CD4-positive, alpha-beta memory T cell (primary cell): ENCODE measurements at regions not wholly inside any gene's neighbourhood (a gene's known extent, or its start where the extent isn't known, plus 50 kb on each side); places are given as distances from the start of the nearest gene placed in this dataset.

Source experiments
- CTCF ChIA-PET: fragments of 350-600 bp; sonication (Branson Sonifier 250); formaldehyde crosslinking; loops from one replicate; lab custom pipeline; 2021; ENCODE audit warnings: inconsistent platforms; ENCODE audit not compliant: partially characterized antibody; lab: Charles Lee
- POLR2A ChIA-PET: fragments of 350-600 bp; sonication (Branson Sonifier 250); formaldehyde crosslinking; loops from one replicate; lab custom pipeline; 2021; ENCODE audit not compliant: partially characterized antibody; lab: Charles Lee
- DNase-seq, 5 donors: peaks; one replicate each; pipeline versions ENCODE4 v3.0.0 to v3.0.0-alpha.2; 2020 to 2022; ENCODE audit warnings: mixed read lengths in 1 of 5
- H3K27ac ChIP-seq: one replicate; pipeline ENCODE4 v1.7.0; 2013; ENCODE audit warnings: low read depth, low read length
- H3K27me3 ChIP-seq: 2 replicates; pipeline ENCODE4 v1.7.0; 2013; ENCODE audit warnings: mild to moderate bottlenecking, low read length, moderate library complexity; ENCODE audit not compliant: insufficient read depth
- H3K36me3 ChIP-seq: 2 replicates; pipeline ENCODE4 v1.7.0; 2013; ENCODE audit warnings: mild to moderate bottlenecking, low read length, moderate library complexity; ENCODE audit not compliant: insufficient read depth
- H3K4me1 ChIP-seq: 2 replicates; pipeline ENCODE4 v1.7.0; 2013; ENCODE audit warnings: mild to moderate bottlenecking, low read length, moderate library complexity; ENCODE audit not compliant: insufficient read depth
- H3K4me3 ChIP-seq, 2 donors: one replicate each; pipeline ENCODE4 v1.7.0; 2013; ENCODE audit warnings: low read length in 2 of 2, mild to moderate bottlenecking in 1 of 2
- H3K9me3 ChIP-seq, 2 donors: one replicate each; pipeline ENCODE4 v1.7.0; 2013; ENCODE audit warnings: low read length in 2 of 2, control low read depth in 1 of 2; ENCODE audit not compliant: control insufficient read depth in 1 of 2
- H3K27ac Mint-ChIP-seq, 7 donors: one replicate each; pipeline ENCODE4 v1.8.0; 2020 to 2021; ENCODE audit warnings: mixed read lengths in 7 of 7, mild to moderate bottlenecking in 6 of 7, inconsistent platforms in 3 of 7, moderate library complexity in 3 of 7
- H3K27me3 Mint-ChIP-seq, 2 donors: one replicate each; pipeline ENCODE4 v1.8.0; 2020 to 2021; ENCODE audit warnings: mixed read lengths in 2 of 2
- H3K36me3 Mint-ChIP-seq, 2 donors: one replicate each; pipeline ENCODE4 v1.8.0; 2020 to 2021; ENCODE audit warnings: mixed read lengths in 2 of 2, inconsistent platforms in 1 of 2, mild to moderate bottlenecking in 1 of 2
- H3K4me1 Mint-ChIP-seq, 4 donors: one replicate each; pipeline ENCODE4 v1.8.0; 2020 to 2021; ENCODE audit warnings: mixed read lengths in 4 of 4, mild to moderate bottlenecking in 1 of 4
- H3K4me3 Mint-ChIP-seq, 8 donors: one replicate each; pipeline ENCODE4 v1.8.0; 2020 to 2021; ENCODE audit warnings: mixed read lengths in 8 of 8, mild to moderate bottlenecking in 7 of 8, moderate library complexity in 6 of 8, inconsistent platforms in 3 of 8
- H3K9me3 Mint-ChIP-seq, 8 donors: one replicate each; pipeline ENCODE4 v1.8.0; 2020 to 2021; ENCODE audit warnings: mixed read lengths in 8 of 8, mild to moderate bottlenecking in 5 of 8, inconsistent platforms in 3 of 8, moderate library complexity in 1 of 8
- intact Hi-C: fragments of 100-400 bp; cut with micrococcal nuclease; formaldehyde crosslinking; loops from one replicate; pipeline ENCODE4 v1.15.1; 2023

GRCh38 chr4:149112109-149112508 lies 669.9 kb upstream of the NR3C2 start:
- Histone ChIP-seq H3K27ac (no peak overlapping the region), H3K27me3 (no peaks in the 10 kb centered on the region), H3K36me3 (no peaks in the 10 kb centered on the region), H3K4me3 (no peak overlapping the region), H3K4me1 (no peaks in the 10 kb centered on the region), H3K9me3 (no peaks in the 10 kb centered on the region)
- peaks cover 0 to 4% (median 0%) of the 10 kb centered on the region in 8 donors for H3K9me3 Mint-ChIP-seq
- DNase-seq = no peak
- POLR2A ChIA-PET = no interaction called here
- intact Hi-C loops = no loop called here
- no peaks in the 10 kb centered on the region for H3K4me1 Mint-ChIP-seq
- H3K27me3 Mint-ChIP-seq = no peaks in the 10 kb centered on the region
- no peak overlapping the region for H3K27ac Mint-ChIP-seq
- H3K36me3 Mint-ChIP-seq = no peaks in the 10 kb centered on the region
- CTCF ChIA-PET = no interaction called here
- H3K4me3 Mint-ChIP-seq = no peak overlapping the region

GRCh38 chr4:149110481-149110880 lies 668.3 kb upstream of the NR3C2 start:
- Mint-ChIP-seq H3K4me1 (no peaks in the 10 kb centered on the region), H3K4me3 (no peak overlapping the region), H3K9me3 (peaks cover 0 to 4% (median 0%) of the 10 kb centered on the region in 8 donors), H3K27me3 (no peaks in the 10 kb centered on the region), H3K27ac (no peak overlapping the region), H3K36me3 (no peaks in the 10 kb centered on the region)
- Histone ChIP-seq H3K36me3 (no peaks in the 10 kb centered on the region), H3K4me3 (no peak overlapping the region), H3K27me3 (no peaks in the 10 kb centered on the region), H3K9me3 (no peaks in the 10 kb centered on the region), H3K4me1 (no peaks in the 10 kb centered on the region), H3K27ac (no peak overlapping the region)
- no peak for DNase-seq
- intact Hi-C loops = no loop called here
- ChIA-PET CTCF (no interaction called here), POLR2A (no interaction called here)

DNA sequence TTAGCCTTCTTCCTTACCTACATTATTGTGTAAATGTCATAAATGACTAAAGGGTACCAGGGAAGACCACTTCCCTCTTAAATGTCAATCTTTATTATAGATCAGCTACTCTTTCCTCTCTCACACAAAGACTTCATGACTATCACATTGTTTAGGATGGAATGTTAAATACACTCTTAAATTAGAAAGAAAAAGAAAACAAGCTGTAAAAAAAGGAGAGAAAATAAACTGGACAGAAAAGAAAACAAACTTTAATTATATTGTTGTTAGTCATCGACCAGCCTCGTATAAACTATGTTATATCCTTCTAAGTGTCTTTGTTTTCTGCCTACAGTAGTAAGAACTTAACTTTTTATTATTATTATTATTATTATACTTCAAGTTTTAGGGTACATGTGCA lies 666.4 kb upstream of the NR3C2 start:
- ChIA-PET POLR2A (no interaction called here), CTCF (no interaction called here)
- Mint-ChIP-seq H3K36me3 (no peaks in the 10 kb centered on the region), H3K4me1 (no peaks in the 10 kb centered on the region), H3K9me3 (peaks cover 0 to 4% (median 0%) of the 10 kb centered on the region in 8 donors), H3K4me3 (no peak overlapping the region), H3K27me3 (peaks cover 0 to 2% of the 10 kb centered on the region in 2 donors), H3K27ac (no peak overlapping the region)
- Histone ChIP-seq H3K4me1 (no peaks in the 10 kb centered on the region), H3K36me3 (no peaks in the 10 kb centered on the region), H3K9me3 (no peaks in the 10 kb centered on the region), H3K27me3 (no peaks in the 10 kb centered on the region), H3K4me3 (no peak overlapping the region), H3K27ac (no peak overlapping the region)
- intact Hi-C loops = no loop called here
- peak in 1 of 5 donors; percentile 0 for DNase-seq

DNA sequence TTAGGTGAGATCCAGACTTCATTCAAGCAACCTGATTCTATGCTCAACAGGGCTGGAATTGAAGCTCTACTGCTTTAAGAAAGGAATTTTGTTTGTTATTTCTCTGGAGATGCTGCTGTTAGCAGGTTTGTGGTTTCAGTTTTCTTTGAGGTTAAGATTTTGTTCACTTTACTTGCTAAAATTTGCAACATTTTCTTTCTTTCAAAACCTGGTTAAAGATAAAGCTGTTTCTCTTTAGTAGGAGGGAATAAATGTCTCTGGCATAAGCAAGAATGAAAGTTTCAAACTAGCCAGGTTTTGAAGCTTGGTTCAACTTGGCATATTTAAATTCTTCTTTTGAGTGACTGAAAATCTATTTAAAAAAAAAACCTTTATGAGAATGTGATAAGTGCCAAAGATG lies 660.6 kb upstream of the NR3C2 start:
- Mint-ChIP-seq H3K4me3 (no peak overlapping the region), H3K9me3 (peaks cover 0 to 6% (median 1%) of the 10 kb centered on the region in 8 donors), H3K4me1 (no peaks in the 10 kb centered on the region), H3K36me3 (no peaks in the 10 kb centered on the region), H3K27ac (no peak overlapping the region), H3K27me3 (peaks cover 0 to 2% of the 10 kb centered on the region in 2 donors)
- no peaks in the 10 kb centered on the region for H3K36me3 ChIP-seq
- no peaks in the 10 kb centered on the region for H3K27me3 ChIP-seq
- POLR2A ChIA-PET = no interaction called here
- intact Hi-C loops = no loop called here
- no peaks in the 10 kb centered on the region for H3K4me1 ChIP-seq
- H3K27ac ChIP-seq = no peak overlapping the region
- no peak overlapping the region for H3K4me3 ChIP-seq
- no peaks in the 10 kb centered on the region for H3K9me3 ChIP-seq
- no peak for DNase-seq
- CTCF ChIA-PET = no interaction called here

- Histone ChIP-seq H3K4me3 (no peak overlapping the region), H3K27ac (no peak overlapping the region), H3K27me3 (no peaks in the 10 kb centered on the region), H3K9me3 (no peaks in the 10 kb centered on the region), H3K4me1 (no peaks in the 10 kb centered on the region), H3K36me3 (no peaks in the 10 kb centered on the region)
- peaks cover 0 to 6% (median 1%) of the 10 kb centered on the region in 8 donors for H3K9me3 Mint-ChIP-seq
- H3K4me3 Mint-ChIP-seq = no peak overlapping the region
- H3K4me1 Mint-ChIP-seq = no peaks in the 10 kb centered on the region
- H3K36me3 Mint-ChIP-seq = no peaks in the 10 kb centered on the region
- DNase-seq = no peak
- ChIA-PET POLR2A (no interaction called here), CTCF (interaction anchor here (0.7 kb wide), 1 partner anchor 18 kb away, joined by 3 read pairs; no protein-coding TSS in a partner anchor)
- peaks cover 0 to 2% of the 10 kb centered on the region in 2 donors for H3K27me3 Mint-ChIP-seq
- intact Hi-C loops = no loop called here
- H3K27ac Mint-ChIP-seq = no peak overlapping the region
Observed at GRCh38 chr4:149101649-149102048, 659.4 kb upstream of the NR3C2 start.

DNA sequence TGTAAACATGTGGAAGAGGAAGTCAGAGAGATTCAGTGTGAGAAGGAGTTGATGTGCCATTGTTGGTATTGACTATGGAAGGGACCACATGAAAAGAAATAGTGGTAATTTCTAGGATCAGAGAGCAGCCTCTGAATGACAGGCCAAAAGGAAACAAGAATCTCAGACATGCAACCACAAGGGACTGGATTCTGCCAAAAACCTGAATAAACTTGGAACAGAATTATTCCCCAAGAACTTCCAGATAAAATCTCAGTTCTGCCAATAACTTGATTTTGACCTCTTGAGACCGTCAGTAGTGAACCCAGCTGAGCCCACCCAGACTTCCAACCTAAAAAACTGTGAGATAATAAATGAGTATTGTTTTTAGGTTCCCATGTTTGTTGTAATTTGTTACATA lies 653.6 kb upstream of the NR3C2 start:
- H3K9me3 ChIP-seq = no peaks in the 10 kb centered on the region
- H3K4me1 Mint-ChIP-seq = no peaks in the 10 kb centered on the region
- H3K4me3 ChIP-seq = no peak overlapping the region
- no peaks in the 10 kb centered on the region for H3K4me1 ChIP-seq
- intact Hi-C loops = no loop called here
- POLR2A ChIA-PET = no interaction called here
- no peaks in the 10 kb centered on the region for H3K36me3 Mint-ChIP-seq
- no peak overlapping the region for H3K4me3 Mint-ChIP-seq
- H3K36me3 ChIP-seq = no peaks in the 10 kb centered on the region
- no peak overlapping the region for H3K27ac ChIP-seq
- H3K27ac Mint-ChIP-seq = peak overlapping the region in 1 of 7 donors; percentile 39
- H3K27me3 Mint-ChIP-seq = peaks cover 0 to 1% of the 10 kb centered on the region in 2 donors
- no peaks in the 10 kb centered on the region for H3K27me3 ChIP-seq
- H3K9me3 Mint-ChIP-seq = peaks cover 0 to 18% (median 11%) of the 10 kb centered on the region in 8 donors
- DNase-seq = no peak
- CTCF ChIA-PET = no interaction called here

DNA sequence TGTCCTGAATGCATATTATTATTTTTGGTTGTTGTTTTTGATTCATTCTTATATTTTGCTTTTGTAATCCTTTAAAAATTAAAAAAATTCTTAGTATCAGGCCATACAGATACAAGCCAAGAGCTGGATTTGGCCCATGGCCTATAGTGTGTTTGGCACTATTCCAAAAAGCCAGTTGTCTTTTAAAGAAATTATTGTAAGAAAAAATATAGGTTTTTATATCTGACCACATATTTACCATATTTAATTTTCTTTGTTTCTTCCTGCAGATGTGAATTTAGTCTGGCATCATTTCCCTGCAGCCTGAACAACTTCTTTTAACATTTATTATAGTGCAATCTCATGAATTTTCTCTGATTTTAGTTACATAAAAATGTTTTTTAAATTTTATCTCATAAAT lies 652.8 kb upstream of the NR3C2 start:
- H3K4me1 Mint-ChIP-seq = no peaks in the 10 kb centered on the region
- H3K9me3 ChIP-seq = no peaks in the 10 kb centered on the region
- no peak overlapping the region for H3K27ac Mint-ChIP-seq
- H3K27ac ChIP-seq = no peak overlapping the region
- POLR2A ChIA-PET = no interaction called here
- no peaks in the 10 kb centered on the region for H3K27me3 ChIP-seq
- intact Hi-C loops = no loop called here
- H3K27me3 Mint-ChIP-seq = peaks cover 0 to 1% of the 10 kb centered on the region in 2 donors
- H3K4me3 ChIP-seq = no peak overlapping the region
- H3K4me3 Mint-ChIP-seq = no peak overlapping the region
- H3K36me3 Mint-ChIP-seq = no peaks in the 10 kb centered on the region
- DNase-seq = no peak
- CTCF ChIA-PET = no interaction called here
- peaks cover 0 to 18% (median 12%) of the 10 kb centered on the region in 8 donors for H3K9me3 Mint-ChIP-seq
- H3K4me1 ChIP-seq = no peaks in the 10 kb centered on the region
- no peaks in the 10 kb centered on the region for H3K36me3 ChIP-seq

DNA sequence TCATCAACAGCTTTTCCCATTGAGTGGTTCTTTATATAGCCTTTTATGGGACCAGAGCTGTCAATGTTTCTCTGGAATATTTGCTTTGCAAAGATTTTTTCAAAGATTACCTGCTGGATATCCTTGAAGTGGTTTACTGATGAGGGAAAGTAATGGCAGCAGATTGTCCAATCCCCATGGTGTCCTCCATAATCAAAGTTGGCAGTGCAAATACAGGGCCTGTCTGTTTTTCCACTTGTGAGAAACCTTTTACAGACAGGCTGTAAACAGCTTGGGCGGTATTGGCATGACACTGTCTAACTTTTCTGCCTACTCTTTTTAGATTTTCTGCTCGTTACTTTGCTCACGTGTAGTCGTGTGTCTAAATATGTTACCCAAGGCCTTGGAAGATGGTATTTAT lies 641.9 kb upstream of the NR3C2 start:
- ChIA-PET CTCF (interaction anchor here (0.6 kb wide), 1 partner anchor 18 kb away, joined by 3 read pairs; no protein-coding TSS in a partner anchor), POLR2A (no interaction called here)
- no peak for DNase-seq
- Histone ChIP-seq H3K4me1 (no peaks in the 10 kb centered on the region), H3K9me3 (no peaks in the 10 kb centered on the region), H3K4me3 (no peak overlapping the region), H3K27me3 (no peaks in the 10 kb centered on the region), H3K27ac (no peak overlapping the region), H3K36me3 (no peaks in the 10 kb centered on the region)
- Mint-ChIP-seq H3K9me3 (peaks cover 0 to 6% (median 0%) of the 10 kb centered on the region in 8 donors), H3K4me1 (no peaks in the 10 kb centered on the region), H3K27me3 (no peaks in the 10 kb centered on the region), H3K27ac (no peak overlapping the region), H3K36me3 (no peaks in the 10 kb centered on the region), H3K4me3 (no peak overlapping the region)
- intact Hi-C loops = no loop called here
